Esophagus muscularis mucosa (tissue), 4 donors: ENCODE measurements at regions not wholly inside any gene's neighbourhood (a gene's known extent, or its start where the extent isn't known, plus 50 kb on each side); places are given as distances from the start of the nearest gene placed in this dataset.

Experiments used
- DNase-seq: peaks from one replicate; pipeline ENCODE4 v3.0.0-alpha.2; 2017; ENCODE audit errors: extremely low spot score
- H3K27ac ChIP-seq, 4 donors: fragments of 200-600 bp; sonication (generic); replicated peaks in 1 of 4; 1 replicate in 3 of 4; 2 replicates in 1 of 4; pipeline ENCODE4 v1.5.1; 2016 to 2019; ENCODE audit warnings: mild to moderate bottlenecking in 1 of 4
- H3K27me3 ChIP-seq, 4 donors: fragments of 200-600 bp; sonication (generic); one replicate each; pipeline versions ENCODE4 v1.5.1 to v1.6.0; 2016 to 2019
- H3K36me3 ChIP-seq, 4 donors: fragments of 200-600 bp; sonication (generic); one replicate each; pipeline ENCODE4 v1.5.1; 2016 to 2019
- H3K4me1 ChIP-seq, 4 donors: fragments of 200-600 bp; sonication (generic); one replicate each; pipeline ENCODE4 v1.5.1; 2016 to 2019
- H3K4me3 ChIP-seq, 4 donors: fragments of 200-600 bp; sonication (generic); 1 replicate in 2 of 4; 2 replicates in 2 of 4; pipeline ENCODE4 v1.5.1; 2016 to 2019; ENCODE audit warnings: mild to moderate bottlenecking in 4 of 4, moderate library complexity in 1 of 4
- H3K9me3 ChIP-seq, 4 donors: fragments of 200-600 bp; sonication (generic); 1 replicate in 3 of 4; 2 replicates in 1 of 4; pipeline ENCODE4 v1.5.1; 2016 to 2019
- CTCF ChIP-seq, 3 experiments: fragments of 200-600 bp in 2 of 3; fragments of 450-650 bp in 1 of 3; sonication (generic) in 2 of 3; IDR thresholded peaks; one replicate each; pipeline ENCODE4 v1.5.1; 2017 to 2019; ENCODE audit warnings: antibody characterized with exemption in 3 of 3, mild to moderate bottlenecking in 2 of 3, moderate library complexity in 1 of 3
- EP300 ChIP-seq: sonication (generic); formaldehyde crosslinking; IDR thresholded peaks from one replicate; pipeline ENCODE4 v1.6.1; 2017; ENCODE audit warnings: antibody characterized with exemption
- POLR2A ChIP-seq: fragments of 450-650 bp; IDR thresholded peaks from one replicate; pipeline ENCODE4 v1.6.1; 2017; ENCODE audit warnings: antibody characterized with exemption, moderate library complexity, mild to moderate bottlenecking, low read depth
- POLR2AphosphoS5 ChIP-seq, 2 donors: sonication (generic); formaldehyde crosslinking; IDR thresholded peaks; one replicate each; pipeline ENCODE4 v1.6.1; 2017; ENCODE audit warnings: antibody characterized with exemption in 2 of 2
- WGBS: methylation state at CpG from one replicate; pipeline ENCODE4 v1.1.5; 2018; 5-methylcytosine and 5-hydroxymethylcytosine counted together
- intact Hi-C: fragments of 100-400 bp; cut with DNase I; formaldehyde crosslinking; loops from one replicate; pipeline ENCODE4 v1.15.1; 2023

GRCh38 chr15:66993090-66993489, 72.3 kb upstream of the SMAD3 start:
- TF ChIP-seq POLR2AphosphoS5 (IDR thresholded peaks at IDR 0.05) (no peak), CTCF (IDR thresholded peaks at IDR 0.05) (no peak), EP300 (no peak), POLR2A (no peak)
- Histone ChIP-seq H3K4me1 (no peaks in the 10 kb centered on the region), H3K4me3 (no peak overlapping the region), H3K27ac (no peak overlapping the region), H3K36me3 (no peaks in the 10 kb centered on the region), H3K27me3 (no peaks in the 10 kb centered on the region), H3K9me3 (no peaks in the 10 kb centered on the region)
- intact Hi-C loops, result no loop called here
- 90% methylated on average over 2 of the region's 2 CpGs for WGBS
- DNase-seq, result peak; percentile 68

GRCh38 chr15:66993874-66994696, 71.3 kb upstream of the SMAD3 start:
- TF ChIP-seq POLR2AphosphoS5 (IDR thresholded peaks at IDR 0.05), result no peak
- TF ChIP-seq EP300, result no peak
- no peak for TF ChIP-seq CTCF (IDR thresholded peaks at IDR 0.05)
- TF ChIP-seq POLR2A, result no peak
- intact Hi-C loops, result no loop called here
- Histone ChIP-seq H3K27ac (no peak overlapping the region), H3K36me3 (no peaks in the 10 kb centered on the region), H3K27me3 (no peaks in the 10 kb centered on the region), H3K9me3 (no peaks in the 10 kb centered on the region), H3K4me1 (no peaks in the 10 kb centered on the region), H3K4me3 (no peak overlapping the region)
- DNase-seq, result peak; percentile 75
- 77% methylated on average over 12 of the region's 12 CpGs for WGBS

- Histone ChIP-seq H3K36me3 (no peaks in the 10 kb centered on the region), H3K4me1 (no peaks in the 10 kb centered on the region), H3K4me3 (no peak overlapping the region), H3K27me3 (no peaks in the 10 kb centered on the region), H3K27ac (no peak overlapping the region), H3K9me3 (no peaks in the 10 kb centered on the region)
- DNase-seq, result peak; percentile 64
- 77% methylated on average over 7 of the region's 7 CpGs for WGBS
- intact Hi-C loops, result no loop called here
- TF ChIP-seq POLR2A, result no peak
- TF ChIP-seq POLR2AphosphoS5 (IDR thresholded peaks at IDR 0.05), result no peak
- no peak for TF ChIP-seq EP300
- no peak for TF ChIP-seq CTCF (IDR thresholded peaks at IDR 0.05)
Observed at GRCh38 chr15:66994927-66995656, 70.3 kb upstream of the SMAD3 start.

- Histone ChIP-seq H3K4me1 (no peaks in the 10 kb centered on the region), H3K36me3 (no peaks in the 10 kb centered on the region), H3K4me3 (no peak overlapping the region), H3K9me3 (no peaks in the 10 kb centered on the region), H3K27ac (no peak overlapping the region), H3K27me3 (no peaks in the 10 kb centered on the region)
- WGBS, result 89% methylated on average over 2 of the region's 2 CpGs
- peak; percentile 19 for DNase-seq
- intact Hi-C loops, result no loop called here
- TF ChIP-seq CTCF (IDR thresholded peaks at IDR 0.05) (no peak), EP300 (no peak), POLR2AphosphoS5 (IDR thresholded peaks at IDR 0.05) (no peak), POLR2A (no peak)
Observed at GRCh38 chr15:66996094-66996493, 69.3 kb upstream of the SMAD3 start.
